Mucosa of descending colon (tissue), 3 donors: ENCODE measurements at regions not wholly inside any gene's neighbourhood (a gene's known extent, or its start where the extent isn't known, plus 50 kb on each side); places are given as distances from the start of the nearest gene placed in this dataset.
"Not testable (repeated sequence)": the region's sequence is repeated elsewhere in the genome, so short reads cannot be mapped to it uniquely, and the experiment has no call there.

ENCODE experiments used
- ATAC-seq: fragments of 200-7000 bp; cut with Tn5 transposase; one replicate; pipeline ENCODE4 v1.9.1; 2020; ENCODE audit warnings: mild to moderate bottlenecking, moderate library complexity
- DNase-seq, 3 donors: peaks; one replicate each; pipeline ENCODE4 v3.0.0-alpha.2; 2020
- H3K36me3 ChIP-seq: fragments of 200-600 bp; one replicate; pipeline ENCODE4 v1.8.0; 2021; ENCODE audit warnings: low read depth, mild to moderate bottlenecking
- H3K4me1 ChIP-seq: fragments of 200-600 bp; one replicate; pipeline ENCODE4 v1.8.0; 2021; ENCODE audit warnings: low read depth, mild to moderate bottlenecking
- H3K4me3 ChIP-seq: fragments of 200-600 bp; one replicate; pipeline ENCODE4 v1.8.0; 2021; ENCODE audit warnings: mild to moderate bottlenecking
- H3K9me3 ChIP-seq: fragments of 200-600 bp; one replicate; pipeline ENCODE4 v1.8.0; 2021; ENCODE audit warnings: mild to moderate bottlenecking
- CTCF ChIP-seq: fragments of 200-600 bp; IDR thresholded peaks from one replicate; pipeline ENCODE4 v1.8.0; 2022; ENCODE audit warnings: antibody characterized with exemption, mild to moderate bottlenecking
- intact Hi-C, 2 donors: fragments of 100-400 bp; cut with DNase I in 1 of 2; cut with micrococcal nuclease in 1 of 2; formaldehyde crosslinking; loops; one replicate each; pipeline versions ENCODE4 v1.11.0 to v1.11.1; 2022; cut with DNase I, micrococcal nuclease
- donor health status: DM: no; HTN: no; CAD: no; lungs with moderate emphysema.
- donor health status: DM: no; HTN: no; CAD: no.
- donor health status: DM: no; HTN: yes; CAD: no.

- DNase-seq (no peak), ATAC-seq (no peak)
- Histone ChIP-seq H3K9me3 (no peaks in the 10 kb centered on the region), H3K4me3 (no peak overlapping the region), H3K36me3 (no peaks in the 10 kb centered on the region), H3K4me1 (no peaks in the 10 kb centered on the region)
- intact Hi-C loops = no loop called here
- TF ChIP-seq CTCF = no peak
Measured at GRCh38 chrX:40853816-40854123, 118.4 kb upstream of the MED14 start.

- no peaks in the 10 kb centered on the region for H3K9me3 ChIP-seq
- no peaks in the 10 kb centered on the region for H3K36me3 ChIP-seq
- TF ChIP-seq CTCF = no peak
- DNase-seq = no peak
- no peak for ATAC-seq
- no peak overlapping the region for H3K4me3 ChIP-seq
- intact Hi-C loops = no loop called here
- no peaks in the 10 kb centered on the region for H3K4me1 ChIP-seq
Measured at GRCh38 chrX:40854242-40854641, 118.9 kb upstream of the MED14 start.

GRCh38 chrX:40855411-40855810 lies 120.1 kb upstream of the MED14 start:
- Histone ChIP-seq H3K36me3 (no peaks in the 10 kb centered on the region), H3K4me1 (no peaks in the 10 kb centered on the region), H3K4me3 (no peak overlapping the region), H3K9me3 (no peaks in the 10 kb centered on the region)
- no peak for ATAC-seq
- no peak for DNase-seq
- intact Hi-C loops = no loop called here
- TF ChIP-seq CTCF = no peak

- Histone ChIP-seq H3K4me3 (no peak overlapping the region), H3K36me3 (no peaks in the 10 kb centered on the region), H3K4me1 (no peaks in the 10 kb centered on the region), H3K9me3 (no peaks in the 10 kb centered on the region)
- no peak for ATAC-seq
- no peak for TF ChIP-seq CTCF
- intact Hi-C loops = no loop called here
- DNase-seq = no peak
Measured at GRCh38 chrX:40855932-40856515, 120.7 kb upstream of the MED14 start.

GRCh38 chrX:40861952-40862554 lies 126.7 kb upstream of the MED14 start:
- H3K36me3 ChIP-seq, DNase-seq, intact Hi-C loops, H3K9me3 ChIP-seq, ATAC-seq, H3K4me1 ChIP-seq, H3K4me3 ChIP-seq: not testable (repeated sequence)

- not testable (repeated sequence) for H3K9me3 ChIP-seq
Measured at GRCh38 chrX:40863260-40863659, 127.9 kb upstream of the MED14 start.

GRCh38 chrX:40863671-40864070 lies 128.3 kb upstream of the MED14 start:
- Histone ChIP-seq H3K9me3 (no peaks in the 10 kb centered on the region), H3K36me3 (no peaks in the 10 kb centered on the region), H3K4me3 (no peak overlapping the region), H3K4me1 (no peaks in the 10 kb centered on the region)
- ATAC-seq (no peak), DNase-seq (no peak)
- TF ChIP-seq CTCF = no peak
- intact Hi-C loops = no loop called here

More at GRCh38 chrX:40863260-40863659, 127.9 kb upstream of the MED14 start:
- H3K4me1 ChIP-seq, H3K36me3 ChIP-seq, intact Hi-C loops, DNase-seq, H3K4me3 ChIP-seq, ATAC-seq: not testable (repeated sequence)
